ENCODE measurements at regions not wholly inside any gene's neighbourhood (a gene's known extent, or its start where the extent isn't known, plus 50 kb on each side); places are given as distances from the start of the nearest gene placed in this dataset.

DNA sequence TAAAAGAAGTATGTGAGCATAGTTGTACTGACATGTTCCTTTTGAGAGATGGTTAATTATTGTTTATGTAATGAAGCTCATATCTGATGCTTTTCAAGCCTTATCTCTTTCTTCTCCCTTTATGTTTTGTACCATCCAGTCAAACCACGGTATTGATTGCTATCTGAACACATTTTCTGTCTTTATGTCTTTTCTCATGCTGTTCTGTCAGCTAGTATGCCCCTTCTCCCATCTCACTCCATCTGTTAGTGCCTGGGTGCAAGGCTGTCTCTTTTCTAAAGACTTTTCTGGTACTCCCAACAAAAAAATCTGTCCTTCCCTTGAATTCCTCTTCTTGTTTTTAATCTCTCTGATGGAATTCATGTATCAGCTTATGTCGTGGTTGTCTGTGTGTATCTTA lies 883.8 kb upstream of the IGFBP7 start:
- TF ChIP-seq, protein P1, sequence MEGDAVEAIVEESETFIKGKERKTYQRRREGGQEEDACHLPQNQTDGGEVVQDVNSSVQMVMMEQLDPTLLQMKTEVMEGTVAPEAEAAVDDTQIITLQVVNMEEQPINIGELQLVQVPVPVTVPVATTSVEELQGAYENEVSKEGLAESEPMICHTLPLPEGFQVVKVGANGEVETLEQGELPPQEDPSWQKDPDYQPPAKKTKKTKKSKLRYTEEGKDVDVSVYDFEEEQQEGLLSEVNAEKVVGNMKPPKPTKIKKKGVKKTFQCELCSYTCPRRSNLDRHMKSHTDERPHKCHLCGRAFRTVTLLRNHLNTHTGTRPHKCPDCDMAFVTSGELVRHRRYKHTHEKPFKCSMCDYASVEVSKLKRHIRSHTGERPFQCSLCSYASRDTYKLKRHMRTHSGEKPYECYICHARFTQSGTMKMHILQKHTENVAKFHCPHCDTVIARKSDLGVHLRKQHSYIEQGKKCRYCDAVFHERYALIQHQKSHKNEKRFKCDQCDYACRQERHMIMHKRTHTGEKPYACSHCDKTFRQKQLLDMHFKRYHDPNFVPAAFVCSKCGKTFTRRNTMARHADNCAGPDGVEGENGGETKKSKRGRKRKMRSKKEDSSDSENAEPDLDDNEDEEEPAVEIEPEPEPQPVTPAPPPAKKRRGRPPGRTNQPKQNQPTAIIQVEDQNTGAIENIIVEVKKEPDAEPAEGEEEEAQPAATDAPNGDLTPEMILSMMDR (IDR thresholded peaks at IDR 0.05; ENCODE audit: low read depth, low read length, poor library complexity, severe bottlenecking) = no peak
- TF ChIP-seq EZH2phosphoT487 (IDR thresholded peaks at IDR 0.05; ENCODE audit: borderline replicate concordance, low read length) = no peak

All from DOHH2 (cell line).